GM13976 (cell line): ENCODE measurements at regions not wholly inside any gene's neighbourhood (a gene's known extent, or its start where the extent isn't known, plus 50 kb on each side); places are given as distances from the start of the nearest gene placed in this dataset.

Experiments
- DNase-seq: peaks from one replicate; pipeline ENCODE4 v3.0.0; 2012; ENCODE audit warnings: low spot score
- in situ Hi-C: fragments of 300-500 bp; cut with MboI; formaldehyde crosslinking; loops from one replicate; pipeline ENCODE4 v1.12.0; 2022; ENCODE audit warnings: low sequenced_read_pairs, mixed read lengths, inconsistent platforms; ENCODE audit not compliant: unreplicated experiment
- TF ChIP-seq, protein P1 (sequence below): IDR thresholded peaks from 2 replicates; pipeline ENCODE4 v1.5.1; 2012; ENCODE audit warnings: borderline replicate concordance, mild to moderate bottlenecking; ENCODE audit not compliant: insufficient read depth; ENCODE audit errors: extremely low read depth, missing control alignments, control extremely low read depth

GRCh38 chr9:11755951-11756350 lies 937.2 kb upstream of the TYRP1 start:
- no peak for DNase-seq
- TF ChIP-seq, protein P1, sequence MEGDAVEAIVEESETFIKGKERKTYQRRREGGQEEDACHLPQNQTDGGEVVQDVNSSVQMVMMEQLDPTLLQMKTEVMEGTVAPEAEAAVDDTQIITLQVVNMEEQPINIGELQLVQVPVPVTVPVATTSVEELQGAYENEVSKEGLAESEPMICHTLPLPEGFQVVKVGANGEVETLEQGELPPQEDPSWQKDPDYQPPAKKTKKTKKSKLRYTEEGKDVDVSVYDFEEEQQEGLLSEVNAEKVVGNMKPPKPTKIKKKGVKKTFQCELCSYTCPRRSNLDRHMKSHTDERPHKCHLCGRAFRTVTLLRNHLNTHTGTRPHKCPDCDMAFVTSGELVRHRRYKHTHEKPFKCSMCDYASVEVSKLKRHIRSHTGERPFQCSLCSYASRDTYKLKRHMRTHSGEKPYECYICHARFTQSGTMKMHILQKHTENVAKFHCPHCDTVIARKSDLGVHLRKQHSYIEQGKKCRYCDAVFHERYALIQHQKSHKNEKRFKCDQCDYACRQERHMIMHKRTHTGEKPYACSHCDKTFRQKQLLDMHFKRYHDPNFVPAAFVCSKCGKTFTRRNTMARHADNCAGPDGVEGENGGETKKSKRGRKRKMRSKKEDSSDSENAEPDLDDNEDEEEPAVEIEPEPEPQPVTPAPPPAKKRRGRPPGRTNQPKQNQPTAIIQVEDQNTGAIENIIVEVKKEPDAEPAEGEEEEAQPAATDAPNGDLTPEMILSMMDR, result no peak
- in situ Hi-C loops, result no loop called here

GRCh38 chr9:11757408-11757807 lies 935.8 kb upstream of the TYRP1 start:
- TF ChIP-seq, protein P1, result no peak
- in situ Hi-C loops, result no loop called here
- no peak for DNase-seq

GRCh38 chr9:11758016-11758415 lies 935.2 kb upstream of the TYRP1 start:
- DNase-seq, result no peak
- TF ChIP-seq, protein P1, result no peak
- in situ Hi-C loops, result no loop called here

DNA sequence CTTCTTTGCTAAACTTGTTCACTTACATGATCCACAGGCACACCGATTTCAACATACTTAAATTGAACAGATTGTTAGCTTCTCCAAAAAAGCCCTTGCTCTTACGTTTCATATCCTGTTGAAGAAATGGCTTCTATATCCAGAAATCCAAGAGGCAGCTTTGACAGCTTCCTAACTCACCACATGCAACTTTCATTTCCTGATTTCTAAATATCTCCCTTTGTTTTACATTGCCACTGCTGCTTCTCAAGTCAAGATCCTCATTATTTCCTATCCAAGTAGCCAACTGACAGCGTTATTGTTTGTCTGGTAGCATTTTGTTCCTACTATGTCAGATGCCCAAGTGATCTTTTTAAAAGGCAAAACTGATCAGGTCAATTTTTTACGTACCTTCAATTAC lies 913.2 kb upstream of the TYRP1 start:
- TF ChIP-seq, protein P1, result no peak
- DNase-seq, result no peak
- in situ Hi-C loops, result no loop called here

- in situ Hi-C loops, result no loop called here
- no peak for DNase-seq
- TF ChIP-seq, protein P1, result no peak
Measured at GRCh38 chr9:11792870-11793269, 900.3 kb upstream of the TYRP1 start.

DNA sequence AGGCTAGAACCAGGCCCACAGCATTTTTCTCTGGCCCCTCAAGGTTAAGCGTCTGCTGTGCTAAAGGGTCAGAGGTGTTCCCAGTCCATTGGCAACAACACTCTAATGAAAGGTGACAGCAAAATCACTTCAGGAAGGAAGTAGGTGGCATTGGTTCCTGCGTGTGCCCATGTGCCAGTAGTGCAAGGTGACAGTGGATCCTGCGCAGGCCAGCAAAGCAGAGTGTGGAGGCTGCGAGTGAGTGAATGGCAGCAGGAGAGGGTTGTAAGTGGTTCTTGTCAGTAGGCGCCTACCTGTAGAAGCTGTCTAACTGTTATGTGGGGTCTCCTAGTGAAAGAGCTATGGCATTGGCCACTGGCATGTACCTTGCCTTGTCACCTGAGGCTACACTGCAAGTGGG lies 898.2 kb upstream of the TYRP1 start:
- DNase-seq, result no peak
- TF ChIP-seq, protein P1, result no peak
- in situ Hi-C loops, result no loop called here

GRCh38 chr9:11805969-11806368 lies 887.2 kb upstream of the TYRP1 start:
- TF ChIP-seq, protein P1, result no peak

More at GRCh38 chr9:11805969-11806368, 887.2 kb upstream of the TYRP1 start:
- DNase-seq, result no peak
- in situ Hi-C loops, result no loop called here
